GM12891 (cell line): ENCODE measurements at regions not wholly inside any gene's neighbourhood (a gene's known extent, or its start where the extent isn't known, plus 50 kb on each side); places are given as distances from the start of the nearest gene placed in this dataset.

Experiments
- PAX5 ChIP-seq: IDR thresholded peaks from 2 replicates; pipeline ENCODE4 v1.6.1; 2011; ENCODE audit warnings: low read length, moderate library complexity, mild to moderate bottlenecking; ENCODE audit not compliant: insufficient read depth, severe bottlenecking
- POLR2A ChIP-seq: IDR thresholded peaks from 2 replicates; pipeline ENCODE4 v1.6.1; 2011; ENCODE audit warnings: low read depth, low read length, control low read depth
- POLR2AphosphoS5 ChIP-seq: IDR thresholded peaks from 2 replicates; pipeline ENCODE4 v1.6.1; 2011; ENCODE audit warnings: low read depth, low read length, control low read depth

DNA sequence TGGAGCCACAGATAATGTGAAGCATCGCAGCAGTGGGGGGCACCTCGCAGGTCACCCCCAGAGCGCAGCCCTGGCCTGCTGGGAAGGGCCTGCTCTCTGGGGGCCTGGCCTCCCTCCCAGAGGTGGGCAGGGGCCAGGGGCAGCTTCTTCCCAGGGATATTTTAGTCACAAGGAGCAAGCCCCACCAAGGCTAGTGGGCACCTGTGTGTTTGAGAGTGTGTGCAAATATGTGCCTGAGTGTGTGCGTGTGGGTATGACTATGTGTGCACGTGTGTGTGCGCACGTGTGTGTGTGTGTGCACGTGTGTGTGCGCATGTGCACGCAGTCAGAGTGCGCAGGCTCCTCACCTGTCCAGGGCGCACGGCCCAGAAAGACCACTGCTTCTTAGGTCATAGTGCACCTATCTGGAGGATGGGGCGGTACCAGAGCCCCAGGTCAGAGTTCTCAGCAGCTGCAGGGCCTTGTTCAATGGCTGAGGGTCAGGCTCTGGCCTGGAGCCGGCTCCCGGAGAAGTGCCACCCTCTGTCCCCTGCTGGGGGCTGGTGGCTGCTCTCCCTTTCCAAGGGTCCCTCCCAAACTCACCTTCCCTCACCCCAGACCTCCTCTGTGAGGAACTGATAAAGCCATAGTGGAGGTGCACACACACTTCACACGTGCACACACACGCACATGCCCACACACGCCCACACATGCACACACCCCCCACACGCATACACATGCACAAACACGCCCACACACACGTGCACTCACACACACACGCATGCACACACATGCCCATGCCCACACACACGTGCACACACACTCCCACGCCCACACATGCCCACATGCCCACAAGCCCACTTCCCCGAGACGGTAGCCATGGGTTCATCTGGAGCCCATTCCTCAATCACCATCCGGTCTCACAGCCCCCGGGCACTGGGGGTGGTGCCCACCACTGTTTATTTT is 128.5 kb downstream of the KIF26A start:
- no peak for TF ChIP-seq POLR2A
- no peak for TF ChIP-seq POLR2AphosphoS5
- TF ChIP-seq PAX5, result no peak
